CD14-positive monocyte (primary cell): ENCODE measurements at regions not wholly inside any gene's neighbourhood (a gene's known extent, or its start where the extent isn't known, plus 50 kb on each side); places are given as distances from the start of the nearest gene placed in this dataset.

Experiments
- DNase-seq, 3 donors: peaks; one replicate each; pipeline ENCODE4 v3.0.0-alpha.2; 2011 to 2022
- H2AFZ ChIP-seq: 2 replicates; pipeline ENCODE4 v1.6.0; 2012; ENCODE audit warnings: mild to moderate bottlenecking, low read depth, low read length, inconsistent platforms; ENCODE audit not compliant: insufficient read depth, poor library complexity, severe bottlenecking
- H3K27ac ChIP-seq, 2 donors: 1 replicate in 1 of 2; 2 replicates in 1 of 2; pipeline ENCODE4 v1.5.1; 2012 to 2013; ENCODE audit warnings: low read length in 2 of 2, control low read depth in 1 of 2, inconsistent platforms in 1 of 2, low read depth in 1 of 2, mild to moderate bottlenecking in 1 of 2
- H3K27me3 ChIP-seq, 2 donors: one replicate each; pipeline versions ENCODE4 v1.6.0 to v1.6.1; 2011 to 2013; ENCODE audit warnings: low read length in 2 of 2; ENCODE audit not compliant: control insufficient read depth in 2 of 2, insufficient read depth in 2 of 2
- H3K36me3 ChIP-seq, 2 donors: replicated peaks in 1 of 2; 1 replicate in 1 of 2; 2 replicates in 1 of 2; pipeline versions ENCODE4 v1.5.1 to v1.6.1; 2012 to 2013; ENCODE audit warnings: low read length in 2 of 2, control low read depth in 1 of 2, inconsistent platforms in 1 of 2, mild to moderate bottlenecking in 1 of 2; ENCODE audit not compliant: insufficient read depth in 2 of 2, control insufficient read depth in 1 of 2
- H3K4me1 ChIP-seq, 2 donors: 1 replicate in 1 of 2; 2 replicates in 1 of 2; pipeline versions ENCODE4 v1.5.1 to v1.6.1; 2012 to 2013; ENCODE audit warnings: low read length in 2 of 2, control low read depth in 1 of 2, inconsistent platforms in 1 of 2, mild to moderate bottlenecking in 1 of 2, moderate library complexity in 1 of 2; ENCODE audit not compliant: insufficient read depth in 2 of 2, control insufficient read depth in 1 of 2
- H3K4me2 ChIP-seq: replicated peaks from 2 replicates; pipeline ENCODE3; 2012; ENCODE audit warnings: low read length, moderate library complexity, mild to moderate bottlenecking; ENCODE audit not compliant: poor library complexity, severe bottlenecking; ENCODE audit errors: extremely low read depth
- H3K4me3 ChIP-seq, 3 experiments: fragments of 200-600 bp in 1 of 3; sonication (generic) in 1 of 3; replicated peaks in 1 of 3; 1 replicate in 2 of 3; 2 replicates in 1 of 3; pipeline ENCODE4 v1.5.1; 2011 to 2013; ENCODE audit warnings: low read length in 3 of 3, mild to moderate bottlenecking in 3 of 3, control low read depth in 2 of 3, low read depth in 2 of 3, inconsistent platforms in 1 of 3, moderate library complexity in 1 of 3
- H3K79me2 ChIP-seq: 2 replicates; pipeline ENCODE4 v1.6.0; 2012; ENCODE audit warnings: mild to moderate bottlenecking, control low read depth, inconsistent platforms, low read length, moderate library complexity; ENCODE audit not compliant: insufficient read depth
- H3K9ac ChIP-seq: 2 replicates; pipeline ENCODE4 v1.6.0; 2017; ENCODE audit warnings: low read length, mild to moderate bottlenecking; ENCODE audit not compliant: insufficient read depth, poor library complexity, severe bottlenecking
- H3K9me3 ChIP-seq, 2 donors: replicated peaks in 1 of 2; 1 replicate in 1 of 2; 2 replicates in 1 of 2; pipeline versions ENCODE4 v1.5.1 to v1.6.1; 2012 to 2013; ENCODE audit warnings: low read length in 2 of 2, control low read depth in 1 of 2; ENCODE audit not compliant: control insufficient read depth in 1 of 2, insufficient read depth in 1 of 2
- H4K20me1 ChIP-seq: 2 replicates; pipeline ENCODE4 v1.6.0; 2012; ENCODE audit warnings: mild to moderate bottlenecking, low read length, control low read depth, moderate library complexity; ENCODE audit not compliant: insufficient read depth
- H3K27ac Mint-ChIP-seq, 7 donors: one replicate each; pipeline ENCODE4 v1.8.0; 2020; ENCODE audit warnings: mild to moderate bottlenecking in 7 of 7, mixed read lengths in 7 of 7, moderate library complexity in 6 of 7, inconsistent platforms in 2 of 7
- H3K27me3 Mint-ChIP-seq, 3 donors: one replicate each; pipeline ENCODE4 v1.8.0; 2021 to 2022; ENCODE audit warnings: low read depth in 3 of 3, mild to moderate bottlenecking in 3 of 3, mixed read lengths in 3 of 3, moderate library complexity in 3 of 3, inconsistent platforms in 1 of 3
- H3K36me3 Mint-ChIP-seq, 2 donors: one replicate each; pipeline ENCODE4 v1.8.0; 2020; ENCODE audit warnings: mixed read lengths in 2 of 2, inconsistent platforms in 1 of 2, mild to moderate bottlenecking in 1 of 2
- H3K4me1 Mint-ChIP-seq: one replicate; pipeline ENCODE4 v1.8.0; 2020; ENCODE audit warnings: mild to moderate bottlenecking, mixed read lengths
- H3K4me3 Mint-ChIP-seq, 2 donors: one replicate each; pipeline ENCODE4 v1.8.0; 2020; ENCODE audit warnings: mild to moderate bottlenecking in 2 of 2, mixed read lengths in 2 of 2, moderate library complexity in 1 of 2
- H3K9me3 Mint-ChIP-seq, 7 donors: one replicate each; pipeline ENCODE4 v1.8.0; 2020 to 2022; ENCODE audit warnings: mixed read lengths in 7 of 7, mild to moderate bottlenecking in 6 of 7, moderate library complexity in 6 of 7, inconsistent platforms in 2 of 7
- CTCF ChIP-seq: fragments of 200-600 bp; IDR thresholded peaks from one replicate; pipeline ENCODE4 v1.8.0; 2022; ENCODE audit warnings: antibody characterized with exemption, mild to moderate bottlenecking
- intact Hi-C, 2 donors: fragments of 100-400 bp; cut with micrococcal nuclease; formaldehyde crosslinking; loops; one replicate each; pipeline versions ENCODE4 v1.15.0 to v1.15.1; 2023

- Histone ChIP-seq H3K79me2 (no peaks in the 10 kb centered on the region), H4K20me1 (no peaks in the 10 kb centered on the region), H3K36me3 (no peaks in the 10 kb centered on the region), H3K9me3 (peaks cover 17% of the 10 kb centered on the region in 2 donors), H3K27ac (no peak overlapping the region), H3K27me3 (no peaks in the 10 kb centered on the region), H3K4me1 (no peaks in the 10 kb centered on the region), H3K4me3 (no peak overlapping the region), H2AFZ (no peak overlapping the region), H3K4me2 (no peak overlapping the region), H3K9ac (no peak overlapping the region)
- intact Hi-C loops: no loop called here
- no peaks in the 10 kb centered on the region for H3K36me3 Mint-ChIP-seq
- no peak for TF ChIP-seq CTCF
- peaks cover 0 to 9% (median 6%) of the 10 kb centered on the region in 7 donors for H3K9me3 Mint-ChIP-seq
- no peak overlapping the region for H3K27ac Mint-ChIP-seq
- H3K27me3 Mint-ChIP-seq: no peaks in the 10 kb centered on the region
- H3K4me3 Mint-ChIP-seq: no peak overlapping the region
- no peaks in the 10 kb centered on the region for H3K4me1 Mint-ChIP-seq
- DNase-seq: no peak
These were observed 364.3 kb downstream of the SLITRK6 start for GRCh38 chr13:85434927-85435326.

GRCh38 chr13:85432881-85433280 is 366.3 kb downstream of the SLITRK6 start:
- H3K79me2 ChIP-seq: no peaks in the 10 kb centered on the region
- no peak overlapping the region for H2AFZ ChIP-seq
- peaks cover 17% of the 10 kb centered on the region in 2 donors for H3K9me3 ChIP-seq
- intact Hi-C loops: no loop called here
- no peak overlapping the region for H3K9ac ChIP-seq
- H3K27ac ChIP-seq: no peak overlapping the region
- H3K4me1 ChIP-seq: no peaks in the 10 kb centered on the region
- Mint-ChIP-seq H3K27me3 (no peaks in the 10 kb centered on the region), H3K27ac (no peak overlapping the region), H3K4me1 (no peaks in the 10 kb centered on the region), H3K36me3 (no peaks in the 10 kb centered on the region), H3K9me3 (peaks cover 0 to 10% (median 6%) of the 10 kb centered on the region in 7 donors), H3K4me3 (no peak overlapping the region)
- H3K27me3 ChIP-seq: no peaks in the 10 kb centered on the region
- no peak for DNase-seq
- H3K4me3 ChIP-seq: no peak overlapping the region
- no peak for TF ChIP-seq CTCF
- H3K36me3 ChIP-seq: no peaks in the 10 kb centered on the region
- no peak overlapping the region for H3K4me2 ChIP-seq
- H4K20me1 ChIP-seq: no peaks in the 10 kb centered on the region
